ENCODE measurements at regions not wholly inside any gene's neighbourhood (a gene's known extent, or its start where the extent isn't known, plus 50 kb on each side); places are given as distances from the start of the nearest gene placed in this dataset.
"Not testable (repeated sequence)": the region's sequence is repeated elsewhere in the genome, so short reads cannot be mapped to it uniquely, and the experiment has no call there.

- WGBS, 4 donors = 75 to 78% (median 77%) methylated on average over 4 of the region's 4 CpGs
- TF ChIP-seq POLR2A (IDR thresholded peaks at IDR 0.05) = no peak
- TF ChIP-seq, protein P1, sequence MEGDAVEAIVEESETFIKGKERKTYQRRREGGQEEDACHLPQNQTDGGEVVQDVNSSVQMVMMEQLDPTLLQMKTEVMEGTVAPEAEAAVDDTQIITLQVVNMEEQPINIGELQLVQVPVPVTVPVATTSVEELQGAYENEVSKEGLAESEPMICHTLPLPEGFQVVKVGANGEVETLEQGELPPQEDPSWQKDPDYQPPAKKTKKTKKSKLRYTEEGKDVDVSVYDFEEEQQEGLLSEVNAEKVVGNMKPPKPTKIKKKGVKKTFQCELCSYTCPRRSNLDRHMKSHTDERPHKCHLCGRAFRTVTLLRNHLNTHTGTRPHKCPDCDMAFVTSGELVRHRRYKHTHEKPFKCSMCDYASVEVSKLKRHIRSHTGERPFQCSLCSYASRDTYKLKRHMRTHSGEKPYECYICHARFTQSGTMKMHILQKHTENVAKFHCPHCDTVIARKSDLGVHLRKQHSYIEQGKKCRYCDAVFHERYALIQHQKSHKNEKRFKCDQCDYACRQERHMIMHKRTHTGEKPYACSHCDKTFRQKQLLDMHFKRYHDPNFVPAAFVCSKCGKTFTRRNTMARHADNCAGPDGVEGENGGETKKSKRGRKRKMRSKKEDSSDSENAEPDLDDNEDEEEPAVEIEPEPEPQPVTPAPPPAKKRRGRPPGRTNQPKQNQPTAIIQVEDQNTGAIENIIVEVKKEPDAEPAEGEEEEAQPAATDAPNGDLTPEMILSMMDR (IDR thresholded peaks at IDR 0.05) = no peak
- intact Hi-C loops (cut with DNase I) = no loop called here
- no peak overlapping the region for H3K27ac ChIP-seq
- no peaks in the 10 kb centered on the region for H3K9me3 ChIP-seq (replicated peaks in 1 of 3)
- H3K36me3 ChIP-seq (replicated peaks in 1 of 2) = no peaks in the 10 kb centered on the region
- no peaks in the 10 kb centered on the region for H3K27me3 ChIP-seq
- no peak for DNase-seq
- H3K4me3 ChIP-seq = no peak overlapping the region
- H3K4me1 ChIP-seq (replicated peaks in 1 of 2) = no peaks in the 10 kb centered on the region
These were observed 76.3 kb upstream of the C7orf33 start for GRCh38 chr7:148514236-148514635.

- H3K9me3 ChIP-seq (replicated peaks in 1 of 3) = no peaks in the 10 kb centered on the region
- no peak overlapping the region for H3K27ac ChIP-seq
- no peak for TF ChIP-seq POLR2A (IDR thresholded peaks at IDR 0.05)
- TF ChIP-seq, protein P1 (IDR thresholded peaks at IDR 0.05) = no peak
- intact Hi-C loops (cut with DNase I) = no loop called here
- 93 to 98% (median 95%) methylated on average over 3 of the region's 3 CpGs for WGBS, 4 donors
- no peaks in the 10 kb centered on the region for H3K4me1 ChIP-seq (replicated peaks in 1 of 2)
- no peak overlapping the region for H3K4me3 ChIP-seq
- DNase-seq = no peak
- H3K27me3 ChIP-seq = no peaks in the 10 kb centered on the region
- H3K36me3 ChIP-seq (replicated peaks in 1 of 2) = no peaks in the 10 kb centered on the region
These were observed 75.3 kb upstream of the C7orf33 start for GRCh38 chr7:148515237-148515636.

GRCh38 chr7:148515728-148516695 lies 74.6 kb upstream of the C7orf33 start:
- Histone ChIP-seq H3K4me3 (no peak overlapping the region), H3K4me1 (replicated peaks in 1 of 2) (no peaks in the 10 kb centered on the region), H3K27me3 (no peaks in the 10 kb centered on the region), H3K27ac (no peak overlapping the region), H3K9me3 (replicated peaks in 1 of 3) (no peaks in the 10 kb centered on the region), H3K36me3 (replicated peaks in 1 of 2) (no peaks in the 10 kb centered on the region)
- intact Hi-C loops (cut with DNase I) = no loop called here
- DNase-seq = no peak
- WGBS, 4 donors = 57 to 69% (median 63%) methylated on average over 6 of the region's 6 CpGs
- no peak for TF ChIP-seq POLR2A (IDR thresholded peaks at IDR 0.05)
- TF ChIP-seq, protein P1 (IDR thresholded peaks at IDR 0.05) = no peak

- 41 to 74% (median 69%) methylated on average over 4 of the region's 4 CpGs for WGBS, 4 donors
- DNase-seq; H3K9me3 ChIP-seq (replicated peaks in 1 of 3); H3K27ac ChIP-seq; intact Hi-C loops (cut with DNase I); H3K4me3 ChIP-seq; H3K4me1 ChIP-seq (replicated peaks in 1 of 2); H3K36me3 ChIP-seq (replicated peaks in 1 of 2): not testable (repeated sequence)
- peaks cover 15% of the 10 kb centered on the region for H3K27me3 ChIP-seq
These were observed 71.2 kb upstream of the C7orf33 start for GRCh38 chr7:148519386-148519785.

- Histone ChIP-seq H3K27me3 (peaks cover 15% of the 10 kb centered on the region), H3K9me3 (replicated peaks in 1 of 3) (no peaks in the 10 kb centered on the region), H3K4me1 (replicated peaks in 1 of 2) (no peaks in the 10 kb centered on the region), H3K36me3 (replicated peaks in 1 of 2) (no peaks in the 10 kb centered on the region), H3K27ac (no peak overlapping the region), H3K4me3 (no peak overlapping the region)
- TF ChIP-seq, protein P1 (IDR thresholded peaks at IDR 0.05) = no peak
- no peak for TF ChIP-seq POLR2A (IDR thresholded peaks at IDR 0.05)
- WGBS, 4 donors = 64 to 81% (median 80%) methylated on average over 7 of the region's 7 CpGs
- DNase-seq = no peak
- intact Hi-C loops (cut with DNase I) = no loop called here
These were observed 69.3 kb upstream of the C7orf33 start for GRCh38 chr7:148521271-148521670.

Data from adrenal gland (tissue), 9 donors.